Brain microvascular endothelial cell (primary cell): ENCODE measurements at regions not wholly inside any gene's neighbourhood (a gene's known extent, or its start where the extent isn't known, plus 50 kb on each side); places are given as distances from the start of the nearest gene placed in this dataset.
"Not testable (repeated sequence)": the region's sequence is repeated elsewhere in the genome, so short reads cannot be mapped to it uniquely, and the experiment has no call there.

Experiments
- DNase-seq: peaks from one replicate; pipeline ENCODE4 v3.0.0-alpha.2; 2020
- H3K27ac ChIP-seq: fragments of 250-450 bp; sonication (Bioruptor Pico); 2 replicates; pipeline ENCODE4 v1.5.1; 2020; ENCODE audit warnings: mild to moderate bottlenecking, moderate library complexity
- H3K27me3 ChIP-seq: fragments of 250-450 bp; sonication (Bioruptor Pico); replicated peaks from 2 replicates; pipeline ENCODE4 v1.5.1; 2020; ENCODE audit warnings: mild to moderate bottlenecking
- H3K36me3 ChIP-seq: fragments of 250-450 bp; sonication (Bioruptor Pico); replicated peaks from 2 replicates; pipeline ENCODE4 v1.5.1; 2020; ENCODE audit warnings: mild to moderate bottlenecking
- H3K4me3 ChIP-seq: 2 replicates; pipeline ENCODE4 v1.5.1; 2011; ENCODE audit warnings: low read depth, mild to moderate bottlenecking, control low read depth, low read length, moderate library complexity
- CTCF ChIP-seq: IDR thresholded peaks from 2 replicates; pipeline ENCODE4 v1.5.1; 2011; ENCODE audit warnings: low read depth, mild to moderate bottlenecking, moderate library complexity, low read length, control low read depth, inconsistent platforms; ENCODE audit errors: missing control alignments
- in situ Hi-C: cut with HindIII; loops from 2 replicates; pipeline ENCODE4 v1.10.0; 2017; ENCODE audit warnings: low sequenced_read_pairs, low pct_ligation_motif_present

GRCh38 chr4:92251711-92252110 is 52.1 kb upstream of the GRID2 start:
- H3K27me3 ChIP-seq: no peaks in the 10 kb centered on the region
- H3K4me3 ChIP-seq: no peak overlapping the region
- in situ Hi-C loops: no loop called here
- no peak for DNase-seq
- no peaks in the 10 kb centered on the region for H3K36me3 ChIP-seq
- TF ChIP-seq CTCF: no peak
- no peak overlapping the region for H3K27ac ChIP-seq

- in situ Hi-C loops, DNase-seq, H3K27me3 ChIP-seq, H3K27ac ChIP-seq, H3K4me3 ChIP-seq, H3K36me3 ChIP-seq: not testable (repeated sequence)
These were observed 51.4 kb upstream of the GRID2 start for GRCh38 chr4:92252358-92252757.

- Histone ChIP-seq H3K4me3 (no peak overlapping the region), H3K27me3 (no peaks in the 10 kb centered on the region), H3K27ac (no peak overlapping the region), H3K36me3 (no peaks in the 10 kb centered on the region)
- no peak for TF ChIP-seq CTCF
- in situ Hi-C loops: no loop called here
- DNase-seq: no peak
These were observed 50.9 kb upstream of the GRID2 start for GRCh38 chr4:92252846-92253245.

- in situ Hi-C loops: no loop called here
- Histone ChIP-seq H3K27me3 (no peaks in the 10 kb centered on the region), H3K27ac (no peak overlapping the region), H3K36me3 (no peaks in the 10 kb centered on the region), H3K4me3 (no peak overlapping the region)
- no peak for TF ChIP-seq CTCF
- DNase-seq: no peak
These were observed 50.2 kb upstream of the GRID2 start for GRCh38 chr4:92253550-92253949.
